ENCODE measurements at regions not wholly inside any gene's neighbourhood (a gene's known extent, or its start where the extent isn't known, plus 50 kb on each side); places are given as distances from the start of the nearest gene placed in this dataset.

DNA sequence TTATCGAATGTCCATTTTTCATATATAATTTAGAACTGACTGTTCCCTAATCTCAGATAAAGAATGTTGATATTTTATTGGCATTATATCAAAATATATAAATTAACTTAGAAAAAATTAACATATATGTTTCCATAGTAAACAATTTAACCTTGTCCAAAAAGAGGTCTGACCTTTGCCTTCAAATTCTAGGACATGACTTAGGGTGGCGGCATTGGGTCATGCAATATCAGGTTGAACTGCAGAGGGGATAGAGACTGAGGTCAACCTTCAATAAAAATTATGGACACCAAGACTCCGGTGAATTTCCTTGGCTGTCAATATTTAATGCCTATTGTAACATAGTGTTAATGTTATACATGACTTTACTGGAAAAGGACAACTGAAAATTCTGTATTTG is 199.8 kb downstream of the RPL10L start:
- no peak for TF ChIP-seq POLR2A (IDR thresholded peaks at IDR 0.05)
- TF ChIP-seq, protein P1, sequence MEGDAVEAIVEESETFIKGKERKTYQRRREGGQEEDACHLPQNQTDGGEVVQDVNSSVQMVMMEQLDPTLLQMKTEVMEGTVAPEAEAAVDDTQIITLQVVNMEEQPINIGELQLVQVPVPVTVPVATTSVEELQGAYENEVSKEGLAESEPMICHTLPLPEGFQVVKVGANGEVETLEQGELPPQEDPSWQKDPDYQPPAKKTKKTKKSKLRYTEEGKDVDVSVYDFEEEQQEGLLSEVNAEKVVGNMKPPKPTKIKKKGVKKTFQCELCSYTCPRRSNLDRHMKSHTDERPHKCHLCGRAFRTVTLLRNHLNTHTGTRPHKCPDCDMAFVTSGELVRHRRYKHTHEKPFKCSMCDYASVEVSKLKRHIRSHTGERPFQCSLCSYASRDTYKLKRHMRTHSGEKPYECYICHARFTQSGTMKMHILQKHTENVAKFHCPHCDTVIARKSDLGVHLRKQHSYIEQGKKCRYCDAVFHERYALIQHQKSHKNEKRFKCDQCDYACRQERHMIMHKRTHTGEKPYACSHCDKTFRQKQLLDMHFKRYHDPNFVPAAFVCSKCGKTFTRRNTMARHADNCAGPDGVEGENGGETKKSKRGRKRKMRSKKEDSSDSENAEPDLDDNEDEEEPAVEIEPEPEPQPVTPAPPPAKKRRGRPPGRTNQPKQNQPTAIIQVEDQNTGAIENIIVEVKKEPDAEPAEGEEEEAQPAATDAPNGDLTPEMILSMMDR (IDR thresholded peaks at IDR 0.05): no peak
